CD4-positive, alpha-beta T cell treated with Interleukin-10 for 1 hour (primary cell): ENCODE measurements at regions not wholly inside any gene's neighbourhood (a gene's known extent, or its start where the extent isn't known, plus 50 kb on each side); places are given as distances from the start of the nearest gene placed in this dataset.
"Not testable (repeated sequence)": the region's sequence is repeated elsewhere in the genome, so short reads cannot be mapped to it uniquely, and the experiment has no call there.

Experiments used
- DNase-seq: peaks from one replicate; pipeline ENCODE4 v3.0.0-alpha.2; 2020

DNA sequence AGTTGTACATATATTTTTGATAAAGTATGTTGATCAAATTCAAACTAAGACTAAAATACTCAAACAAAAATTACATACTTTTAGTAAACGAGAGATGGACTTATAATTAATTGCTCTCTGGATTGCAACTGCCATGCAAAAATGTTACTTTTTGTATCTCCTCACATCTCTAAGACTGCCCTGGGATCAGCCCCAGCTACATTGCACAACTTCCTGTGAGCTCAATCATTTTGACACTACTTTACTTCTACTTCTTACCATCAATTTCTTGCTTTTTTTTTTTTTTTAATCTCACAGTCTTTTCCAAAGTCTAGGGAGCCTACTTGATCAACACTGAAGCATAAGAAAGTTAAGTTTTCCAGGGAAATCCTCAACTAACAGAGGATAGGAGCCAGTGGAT is 506.0 kb upstream of the CDH10 start:
- DNase-seq = no peak

DNA sequence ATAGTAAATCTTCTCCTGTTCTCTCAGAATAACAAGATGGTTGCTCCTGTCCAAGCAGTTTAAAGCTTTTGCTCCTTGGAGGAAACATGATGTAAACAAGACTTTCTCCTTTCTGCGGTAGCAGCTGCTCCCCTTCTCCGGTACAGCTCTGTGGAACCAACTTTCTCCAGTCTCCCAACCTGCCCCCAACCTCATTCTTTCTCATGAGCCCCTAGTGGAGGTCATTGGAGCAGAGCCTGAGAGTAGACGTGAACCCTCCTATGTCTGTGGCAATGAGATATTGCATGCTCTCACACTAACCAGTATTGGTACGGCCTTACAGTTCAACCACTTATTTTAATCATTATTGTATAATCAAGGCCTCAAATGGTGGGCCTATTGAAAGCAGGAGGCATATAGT is 483.8 kb upstream of the CDH10 start:
- no peak for DNase-seq

DNA sequence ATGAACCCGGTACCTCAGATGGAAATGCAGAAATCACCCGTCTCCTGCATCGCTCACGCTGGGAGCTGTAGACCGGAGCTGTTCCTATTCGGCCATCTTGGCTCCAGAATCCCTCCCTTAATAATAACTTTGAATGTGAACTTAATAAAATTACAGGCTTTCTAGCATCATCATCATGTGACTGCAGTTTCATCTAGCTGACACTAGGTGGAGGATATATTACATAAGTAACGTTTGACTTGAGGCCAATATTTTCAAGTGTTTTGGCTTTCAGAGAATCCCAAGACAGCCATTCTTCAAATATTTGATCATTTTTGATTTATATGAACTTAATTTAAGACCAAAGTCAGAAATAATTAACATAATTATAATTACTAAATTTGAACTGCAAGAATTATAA is 474.9 kb upstream of the CDH10 start:
- no peak for DNase-seq

DNA sequence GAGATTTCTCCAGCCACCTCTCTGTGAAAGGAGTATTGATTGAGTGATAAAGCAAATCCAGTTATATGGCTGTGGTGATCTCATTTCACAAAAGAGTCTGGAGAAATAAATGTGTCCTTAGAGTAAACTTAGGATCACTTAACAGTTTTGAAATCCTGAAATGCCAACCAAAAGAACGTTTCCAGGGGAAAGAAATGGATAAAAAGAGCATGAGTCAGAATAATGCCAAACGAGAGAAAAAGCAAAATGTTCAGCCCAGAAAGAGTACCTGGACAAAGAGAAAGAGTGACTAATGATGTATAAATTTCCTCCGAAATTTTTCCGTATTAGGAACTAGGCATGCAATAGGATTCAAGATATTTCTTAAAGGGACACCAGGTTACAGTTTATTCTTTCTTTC is 463.1 kb upstream of the CDH10 start:
- no peak for DNase-seq

DNA sequence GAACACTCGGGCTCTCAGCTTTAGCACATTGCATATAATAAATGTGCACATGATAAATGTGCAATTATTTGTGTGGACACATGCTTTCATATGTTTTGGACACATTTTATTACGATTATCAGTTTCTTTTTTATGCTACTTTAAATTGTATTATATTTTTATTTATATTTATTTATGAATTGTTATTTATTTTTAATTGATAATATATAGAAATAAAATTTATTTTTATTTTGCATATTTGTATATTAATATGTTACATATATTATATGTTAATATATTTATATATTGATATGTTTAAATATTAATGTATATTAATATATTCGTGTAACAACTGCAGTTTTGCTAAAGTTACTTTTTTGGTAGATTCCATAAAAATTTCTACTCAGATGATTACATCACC is 454.8 kb upstream of the CDH10 start:
- no peak for DNase-seq

DNA sequence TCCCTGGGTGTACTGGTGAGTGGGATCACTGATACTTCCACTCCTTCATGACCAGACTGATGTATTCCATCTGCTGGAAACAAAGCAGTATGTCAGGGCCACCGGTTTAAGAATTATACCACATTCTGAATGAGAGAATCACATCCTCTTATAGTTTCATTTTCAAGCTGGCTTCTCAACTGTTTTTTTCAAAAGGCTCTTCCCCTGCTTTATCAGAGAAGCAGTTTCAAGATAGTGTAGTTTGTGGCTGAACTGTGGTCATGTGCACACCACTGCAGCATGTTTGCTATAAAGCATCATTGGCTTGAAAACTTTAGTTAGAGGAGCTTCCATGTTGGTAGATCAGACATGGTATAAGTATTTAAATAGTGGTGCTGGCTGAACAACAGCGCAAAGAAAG is 450.5 kb upstream of the CDH10 start:
- no peak for DNase-seq

DNA sequence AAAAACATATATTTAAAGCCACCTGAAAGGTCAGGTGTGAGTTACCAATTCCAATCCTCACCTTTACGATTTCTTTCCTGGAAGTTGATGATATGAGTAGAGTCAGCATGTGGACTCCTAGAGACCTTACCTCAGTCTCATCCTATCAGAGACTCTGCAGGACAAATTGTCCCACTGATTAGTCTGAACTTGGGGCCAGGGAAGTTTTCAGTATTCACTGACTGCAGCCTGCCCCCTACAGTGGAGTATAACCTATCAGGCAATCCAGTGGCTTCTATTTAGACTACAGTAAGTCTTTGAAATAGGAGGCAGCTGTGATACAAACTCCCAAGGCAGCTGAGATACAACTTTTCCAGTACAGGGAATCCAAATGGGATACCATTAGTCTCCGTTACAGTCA is 449.4 kb upstream of the CDH10 start:
- no peak for DNase-seq

DNA sequence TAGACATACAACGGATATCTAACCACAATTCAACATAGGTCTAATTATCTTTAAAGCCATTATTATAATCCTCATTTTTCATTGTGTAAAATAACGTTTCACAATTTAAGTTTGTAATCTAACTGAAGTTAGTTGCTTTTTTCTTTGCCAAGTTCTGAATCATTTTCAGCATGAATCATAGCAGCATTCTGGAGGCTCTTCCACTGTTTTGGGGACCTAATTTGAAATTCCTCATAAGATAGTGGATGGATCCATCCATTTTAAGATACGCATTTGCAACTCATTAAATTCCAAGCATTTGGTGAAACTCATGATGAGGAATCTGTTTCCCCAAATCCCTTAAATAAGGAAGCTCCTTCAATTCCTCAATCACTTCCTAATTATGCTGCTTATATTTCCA is 447.1 kb upstream of the CDH10 start:
- no peak for DNase-seq

DNA sequence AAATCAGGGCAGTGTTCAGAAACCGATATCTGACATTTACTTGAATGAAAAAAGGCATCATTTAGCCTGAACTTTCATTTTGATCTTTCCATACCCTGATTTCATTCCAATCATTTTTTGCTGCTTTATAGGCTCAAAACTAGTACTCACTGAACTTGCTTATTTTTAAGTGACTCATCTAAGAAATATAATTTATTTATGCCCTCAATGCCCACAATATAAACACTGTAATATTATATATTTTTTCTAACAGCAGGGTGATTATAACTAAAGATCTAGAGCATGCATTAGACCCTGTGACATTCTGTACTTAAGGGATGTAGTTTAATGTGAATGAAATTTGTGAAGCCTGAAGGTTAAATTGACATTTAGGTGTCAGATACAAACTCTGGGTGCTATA is 446.1 kb upstream of the CDH10 start:
- no peak for DNase-seq

DNA sequence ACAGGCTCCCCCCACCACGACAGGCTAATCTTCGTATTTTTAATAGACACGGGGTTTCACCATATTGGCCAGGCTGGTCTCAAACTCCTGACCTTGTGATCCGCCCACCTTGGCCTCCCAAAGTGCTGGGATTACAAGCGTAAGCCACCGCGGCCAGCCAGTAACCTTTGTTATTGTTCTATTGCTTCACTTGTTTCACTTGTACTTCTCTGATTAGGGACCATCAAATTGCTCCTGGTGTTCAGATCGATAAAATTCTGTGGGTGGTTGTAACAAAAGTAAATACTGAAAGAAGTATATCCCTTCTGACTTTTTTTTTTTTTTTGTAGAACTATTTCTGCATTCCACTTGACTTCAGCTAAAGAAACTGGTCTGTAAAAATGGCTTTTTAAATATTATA is 445.5 kb upstream of the CDH10 start:
- no peak for DNase-seq

DNA sequence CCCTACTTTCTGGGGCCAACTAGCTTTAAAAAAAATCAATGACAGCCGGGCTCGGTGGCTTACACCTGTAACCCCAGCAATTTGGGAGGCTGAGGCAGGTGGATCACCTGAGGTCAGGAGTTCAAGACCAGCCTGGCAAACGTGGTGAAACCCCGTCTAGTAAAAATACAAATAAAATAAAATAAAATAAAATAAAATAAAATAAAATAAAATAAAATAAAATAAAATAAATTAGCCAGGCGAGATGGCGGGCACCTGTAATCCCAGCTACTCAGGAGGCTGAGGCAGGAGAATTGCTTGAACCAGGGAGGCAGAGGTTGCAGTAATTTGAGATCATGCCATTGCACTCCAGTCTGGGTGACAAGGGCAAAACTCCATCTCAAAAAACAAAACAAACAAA is 443.9 kb upstream of the CDH10 start:
- DNase-seq = not testable (repeated sequence)

DNA sequence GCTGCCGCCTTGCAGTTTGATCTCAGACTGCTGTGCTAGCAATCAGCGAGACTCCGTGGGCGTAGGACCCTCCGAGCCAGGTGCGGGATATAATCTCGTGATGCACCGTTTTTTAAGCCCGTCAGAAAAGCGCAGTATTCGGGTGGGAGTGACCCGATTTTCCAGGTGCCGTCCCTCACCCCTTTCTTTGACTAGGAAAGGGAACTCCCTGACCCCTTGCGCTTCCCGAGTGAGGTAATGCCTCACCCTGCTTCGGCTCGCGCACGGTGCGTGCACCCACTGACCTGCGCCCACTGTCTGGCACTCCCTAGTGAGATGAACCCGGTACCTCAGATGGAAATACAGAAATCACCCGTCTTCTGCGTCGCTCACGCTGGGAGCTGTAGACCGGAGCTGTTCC is 438.5 kb upstream of the CDH10 start:
- DNase-seq = not testable (repeated sequence)

DNA sequence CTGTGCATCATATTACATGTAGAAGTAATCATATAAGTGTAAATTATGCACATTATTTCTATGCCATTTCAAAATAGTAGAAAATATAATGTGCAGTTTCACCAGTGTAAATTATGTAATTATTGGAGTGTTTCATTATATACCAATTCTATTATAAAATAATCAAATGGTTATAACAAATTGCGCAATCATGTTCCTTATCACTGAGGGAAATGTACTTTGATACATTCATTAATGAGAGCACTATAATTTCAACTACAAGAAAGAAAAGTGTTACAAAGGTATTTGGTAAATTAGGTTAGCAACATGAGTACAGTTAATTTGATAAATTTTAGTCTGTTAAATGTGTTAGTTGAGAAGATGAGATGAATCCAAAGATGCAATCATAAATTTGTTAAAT is 421.5 kb upstream of the CDH10 start:
- DNase-seq = no peak

DNA sequence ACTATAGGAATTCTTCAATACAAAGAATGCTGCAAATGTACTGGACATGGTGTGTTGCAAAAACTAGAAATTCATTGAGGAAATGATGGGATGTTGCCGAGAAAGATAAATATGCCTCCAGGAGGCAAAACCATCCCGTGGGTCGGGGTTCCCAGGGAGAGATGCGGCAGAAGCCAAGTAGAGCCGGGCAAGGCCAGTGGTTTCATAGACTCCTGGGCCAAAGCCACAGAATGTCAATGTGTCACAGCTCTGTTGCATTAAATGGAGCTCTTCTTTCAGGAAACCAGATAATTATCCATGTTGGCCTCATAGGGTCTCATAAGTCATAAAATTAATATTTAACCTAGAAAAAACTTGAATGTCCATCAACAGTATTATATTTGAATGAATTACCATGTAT is 419.5 kb upstream of the CDH10 start:
- no peak for DNase-seq

DNA sequence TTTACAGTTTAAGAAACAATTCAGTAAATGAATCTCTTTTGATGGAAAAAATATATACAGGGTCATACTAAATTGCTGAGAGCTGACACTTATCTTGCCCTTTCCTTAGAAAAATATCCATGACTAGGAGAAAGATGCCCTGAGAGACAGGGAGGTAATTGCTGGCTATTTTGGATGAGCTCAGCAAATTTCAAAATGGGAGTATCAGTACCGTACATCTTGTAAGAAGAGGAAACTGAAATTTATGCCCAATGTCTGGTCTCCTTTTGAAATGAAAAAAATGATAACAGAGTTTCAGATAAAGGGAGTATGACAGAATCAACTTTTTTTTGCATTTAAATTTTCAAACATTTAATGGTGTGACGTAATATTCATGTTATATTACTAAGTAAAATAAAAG is 415.8 kb upstream of the CDH10 start:
- no peak for DNase-seq

DNA sequence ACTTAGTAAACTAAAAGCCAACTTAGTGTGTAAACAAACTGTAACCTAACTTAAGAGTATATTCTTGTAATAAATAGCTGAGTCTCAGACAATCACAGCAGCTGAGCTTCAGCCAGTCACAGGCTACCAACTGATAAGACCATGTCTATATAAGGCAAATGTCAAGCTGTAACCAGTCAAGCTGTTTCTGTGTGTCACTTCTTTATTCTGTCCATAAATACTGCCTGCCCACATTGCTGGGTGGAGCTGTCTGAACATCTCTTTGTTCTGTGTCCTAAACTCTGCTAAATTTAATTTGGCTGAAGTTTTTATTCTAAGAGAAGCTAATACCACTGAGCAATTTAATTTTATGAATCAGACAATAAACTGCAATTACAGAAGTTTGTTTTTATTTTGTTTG is 412.1 kb upstream of the CDH10 start:
- no peak for DNase-seq

DNA sequence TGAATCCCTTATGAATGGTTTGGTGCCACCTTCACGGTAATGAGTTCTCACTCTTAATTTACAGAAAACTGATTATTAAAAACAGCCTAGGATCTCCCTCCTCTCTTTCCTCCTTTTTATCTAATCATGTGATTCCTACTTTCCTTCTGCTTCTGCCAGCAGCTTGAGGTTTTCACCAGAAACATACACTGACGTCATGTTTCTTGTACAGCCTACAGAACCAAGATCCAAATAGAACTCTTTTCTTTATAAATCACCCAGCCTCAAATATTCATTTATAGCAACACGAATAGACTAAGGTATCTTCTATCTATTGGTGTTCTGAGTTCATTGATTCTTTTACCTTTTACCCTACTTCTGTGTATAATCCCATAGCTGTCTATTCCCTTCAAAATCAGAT is 388.9 kb upstream of the CDH10 start:
- DNase-seq = no peak

DNA sequence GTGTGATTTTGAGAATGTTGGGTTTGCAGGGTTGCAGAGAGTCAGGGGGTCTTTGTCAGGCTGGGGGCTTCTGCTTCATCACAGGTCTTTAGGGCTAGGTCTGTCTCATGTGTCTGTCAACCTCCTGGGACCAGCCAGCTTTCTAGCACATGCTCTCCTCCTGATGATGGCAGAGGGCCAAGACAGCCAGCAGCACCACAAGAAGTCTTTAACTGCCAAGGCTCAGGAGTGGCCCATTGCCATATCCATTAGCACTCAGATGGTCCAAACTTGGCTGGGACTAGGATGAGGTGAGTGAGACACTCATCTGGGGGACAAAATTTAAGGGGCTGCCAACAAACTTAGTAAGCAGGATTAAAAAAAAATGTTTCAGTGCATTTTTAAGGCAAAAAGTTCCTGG is 384.2 kb upstream of the CDH10 start:
- no peak for DNase-seq

DNA sequence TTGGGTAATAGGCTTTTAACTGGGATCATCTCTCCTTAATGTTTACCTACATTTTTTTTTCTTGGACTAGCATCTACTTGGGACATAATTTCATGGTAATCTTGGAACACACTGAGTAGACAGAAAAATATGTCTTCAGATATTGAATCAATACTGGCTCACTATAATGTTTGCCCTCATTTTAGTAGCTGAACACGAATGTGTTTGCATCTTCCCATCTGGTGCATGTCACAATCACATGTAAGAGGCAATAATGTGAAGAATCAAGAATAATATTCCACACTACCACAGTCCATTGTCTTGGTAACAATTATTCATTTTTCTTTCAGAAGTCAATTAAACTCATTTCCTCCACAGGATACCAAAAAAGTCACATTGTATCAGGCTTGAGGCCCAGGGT is 382.7 kb upstream of the CDH10 start:
- no peak for DNase-seq

DNA sequence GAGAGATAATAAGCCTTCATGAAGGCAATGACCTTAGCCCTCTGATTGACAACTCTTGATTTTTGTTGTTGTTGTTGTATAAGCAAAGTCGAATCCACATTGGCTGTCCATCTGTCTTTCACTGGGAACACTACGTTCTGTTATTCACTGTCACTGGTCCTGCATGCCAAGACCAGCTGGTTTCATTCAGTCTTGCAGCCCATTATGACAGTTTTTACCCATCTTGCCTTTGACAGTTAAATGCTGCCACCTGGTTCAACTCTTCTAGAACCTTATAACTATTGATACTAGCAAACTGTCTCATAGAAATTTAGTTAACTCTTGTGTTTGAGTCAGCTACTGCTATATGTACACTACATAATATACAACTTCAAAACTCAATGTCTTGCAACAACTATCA is 382.3 kb upstream of the CDH10 start:
- no peak for DNase-seq

DNA sequence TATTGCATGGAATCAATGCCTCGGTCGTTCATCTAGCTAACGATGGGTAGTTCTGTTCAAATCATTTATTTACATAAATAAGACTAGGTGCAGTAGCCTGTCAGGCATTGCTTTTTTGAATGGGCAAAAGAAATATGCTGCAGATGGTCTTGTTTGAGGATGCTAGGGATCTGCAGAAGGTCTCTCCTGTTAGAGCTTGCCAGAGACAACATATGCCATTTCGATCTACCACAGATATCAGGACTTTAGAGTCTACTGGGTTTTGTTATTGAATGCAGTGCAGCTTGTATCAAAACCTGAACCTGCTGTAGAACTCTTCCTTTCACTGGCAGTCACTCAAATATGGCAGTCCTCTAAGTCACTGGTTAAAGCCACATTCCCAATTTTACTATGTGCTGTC is 381.1 kb upstream of the CDH10 start:
- no peak for DNase-seq

DNA sequence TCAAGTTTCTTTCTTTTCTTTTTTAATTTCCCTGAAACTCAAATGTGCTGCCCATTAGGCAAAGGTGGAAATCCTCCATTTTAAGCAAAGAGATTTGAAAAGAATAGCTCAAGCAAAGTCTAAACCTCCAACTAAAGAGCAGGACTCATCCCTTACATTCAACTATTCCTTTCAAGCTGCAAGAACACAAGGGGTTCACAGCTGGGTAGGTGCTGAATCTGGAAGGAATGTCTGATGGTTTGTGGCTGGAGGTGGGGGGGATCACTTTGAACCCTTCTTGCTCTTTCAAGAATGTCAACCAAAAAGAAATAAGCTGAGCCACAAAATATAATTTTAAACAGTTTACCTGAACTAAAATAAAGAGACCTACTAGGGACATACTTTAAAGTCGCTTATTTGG is 375.7 kb upstream of the CDH10 start:
- DNase-seq = no peak

DNA sequence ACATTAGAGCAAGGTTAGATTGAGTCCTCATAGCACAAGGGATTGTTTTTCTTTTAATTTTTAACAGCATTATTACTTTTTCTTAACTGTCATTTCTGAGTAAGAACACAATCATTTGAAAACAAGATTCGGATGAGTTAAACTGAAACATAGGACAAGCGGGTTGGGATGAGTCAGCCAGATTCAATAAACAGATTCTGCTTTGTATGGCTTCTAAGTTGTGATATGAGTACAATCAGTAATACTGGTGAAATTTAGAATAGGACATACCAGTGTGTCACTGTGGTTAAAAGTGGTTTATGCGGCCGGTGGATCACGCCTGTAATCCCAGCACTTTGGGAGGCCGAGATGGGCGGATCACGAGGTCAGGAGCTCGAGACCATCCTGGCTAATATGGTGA is 364.3 kb upstream of the CDH10 start:
- no peak for DNase-seq

DNA sequence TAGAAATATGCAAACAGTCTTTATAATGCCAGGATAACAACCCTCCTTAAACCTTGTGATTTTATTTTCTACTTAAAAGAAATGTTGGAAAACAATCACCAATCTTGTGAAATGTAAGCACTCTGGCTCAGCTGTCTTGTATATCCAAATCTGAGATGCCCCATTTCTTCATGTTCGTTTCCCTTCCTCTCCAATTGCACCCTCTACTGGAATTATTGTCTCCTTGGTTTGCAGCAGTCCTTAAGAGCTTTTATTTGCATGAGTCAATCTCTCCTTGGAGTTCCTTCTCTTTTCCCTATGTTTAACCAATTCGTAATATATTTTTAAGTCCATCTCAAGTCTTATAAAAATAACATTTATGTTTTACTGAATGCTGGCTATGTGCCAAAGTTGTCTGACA is 362.0 kb upstream of the CDH10 start:
- no peak for DNase-seq

DNA sequence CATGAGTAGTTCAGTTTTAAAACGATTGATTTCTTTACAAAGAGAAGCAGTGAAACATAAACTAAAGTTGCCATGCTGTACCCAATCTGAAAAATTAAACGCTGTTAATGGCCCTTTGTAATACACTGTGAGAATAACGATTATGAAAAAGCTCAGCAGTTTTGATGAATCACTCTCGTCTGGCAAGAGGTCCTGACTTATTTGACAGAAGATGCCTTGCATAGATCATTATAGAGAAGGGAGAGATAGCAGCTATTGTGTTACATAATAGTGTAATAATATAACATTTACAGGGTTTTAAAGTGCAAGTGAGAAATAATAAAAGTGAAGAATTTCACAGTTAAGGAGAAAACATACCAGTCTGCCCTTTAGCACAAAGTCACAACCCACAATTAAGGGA is 361.5 kb upstream of the CDH10 start:
- DNase-seq = no peak

DNA sequence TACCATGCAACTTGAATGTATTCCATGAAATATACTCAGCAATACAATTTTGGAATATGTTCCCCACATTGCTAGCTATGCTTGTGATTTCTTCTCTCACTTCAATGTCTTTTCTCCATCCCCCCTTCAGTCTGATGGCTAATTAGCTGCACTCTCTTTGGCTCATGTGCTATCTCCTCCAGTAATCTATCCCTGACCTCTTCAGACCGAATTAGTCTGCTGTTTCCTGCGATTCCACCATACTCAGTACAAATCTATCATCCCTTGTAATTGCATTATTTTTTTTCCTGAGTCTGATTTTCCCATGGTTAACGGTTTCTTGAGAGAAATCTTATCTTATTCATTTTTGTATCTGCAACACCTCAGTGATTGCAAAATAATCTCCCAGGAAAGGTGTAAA is 360.7 kb upstream of the CDH10 start:
- DNase-seq = no peak

DNA sequence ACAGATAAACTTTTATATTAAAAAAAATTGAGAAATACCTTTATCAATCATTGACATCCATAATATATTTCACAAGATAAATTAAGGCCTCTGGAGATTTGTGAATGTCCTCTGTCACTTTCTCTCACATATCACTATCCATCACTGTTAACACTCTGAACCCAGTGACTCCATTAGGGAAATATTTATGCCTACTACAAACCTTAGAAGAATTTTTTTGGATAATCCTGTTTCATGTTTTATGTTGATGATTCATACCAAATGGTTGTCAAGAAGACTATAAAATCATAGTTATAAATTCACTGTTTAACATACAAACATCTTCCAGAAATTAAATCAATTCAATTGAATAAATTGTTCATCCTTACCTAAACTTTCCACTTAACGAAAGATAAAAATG is 357.6 kb upstream of the CDH10 start:
- DNase-seq = no peak
